HG03457 (cell line): ENCODE measurements at regions not wholly inside any gene's neighbourhood (a gene's known extent, or its start where the extent isn't known, plus 50 kb on each side); places are given as distances from the start of the nearest gene placed in this dataset.
A peak's percentile ranks its signal among the peaks of the same experiment; 100 is the strongest.

Experiments
- ATAC-seq: cut with Tn5 transposase; IDR thresholded peaks from one replicate; pipeline ENCODE4 v1.9.1; 2021; ENCODE audit warnings: moderate number of reproducible peaks; ENCODE audit not compliant: unreplicated experiment

- no peak for ATAC-seq
Observed at GRCh38 chr2:129847043-129847442, 132.4 kb upstream of the RAB6C start.

GRCh38 chr2:129849559-129850160, 129.8 kb upstream of the RAB6C start:
- ATAC-seq = peak; percentile 63

- ATAC-seq = no peak
Observed at GRCh38 chr2:129857200-129857599, 122.3 kb upstream of the RAB6C start.

- no peak for ATAC-seq
Observed at GRCh38 chr2:129859175-129859574, 120.3 kb upstream of the RAB6C start.

- ATAC-seq = no peak
Observed at GRCh38 chr2:129860088-129860487, 119.4 kb upstream of the RAB6C start.

GRCh38 chr2:129861666-129862288, 117.7 kb upstream of the RAB6C start:
- no peak for ATAC-seq

- no peak for ATAC-seq
Observed at GRCh38 chr2:129862668-129863067, 116.8 kb upstream of the RAB6C start.

- no peak for ATAC-seq
Observed at GRCh38 chr2:129863350-129863749, 116.1 kb upstream of the RAB6C start.

- no peak for ATAC-seq
Observed at GRCh38 chr2:129864719-129865118, 114.7 kb upstream of the RAB6C start.

- no peak for ATAC-seq
Observed at GRCh38 chr2:129865976-129866375, 113.5 kb upstream of the RAB6C start.

- no peak for ATAC-seq
Observed at GRCh38 chr2:129866391-129866790, 113.1 kb upstream of the RAB6C start.

- no peak for ATAC-seq
Observed at GRCh38 chr2:129868151-129868550, 111.3 kb upstream of the RAB6C start.

GRCh38 chr2:129870685-129871241, 108.7 kb upstream of the RAB6C start:
- no peak for ATAC-seq

- ATAC-seq = no peak
Observed at GRCh38 chr2:129872446-129872845, 107.0 kb upstream of the RAB6C start.

GRCh38 chr2:129876541-129876940, 102.9 kb upstream of the RAB6C start:
- no peak for ATAC-seq

GRCh38 chr2:129877289-129877741, 102.2 kb upstream of the RAB6C start:
- ATAC-seq = peak; percentile 56

- ATAC-seq = no peak
Observed at GRCh38 chr2:129877795-129878775, 101.4 kb upstream of the RAB6C start.

- ATAC-seq = no peak
Observed at GRCh38 chr2:129879614-129880180, 99.8 kb upstream of the RAB6C start.

- ATAC-seq = no peak
Observed at GRCh38 chr2:129880309-129880708, 99.2 kb upstream of the RAB6C start.

GRCh38 chr2:129880971-129881370, 98.5 kb upstream of the RAB6C start:
- ATAC-seq = no peak

GRCh38 chr2:129881786-129882396, 97.6 kb upstream of the RAB6C start:
- ATAC-seq = no peak
